Stimulated activated CD4-positive, alpha-beta T cell treated with anti-CD3 and anti-CD28 coated beads, Interleukin-1b, Interleukin-23, amount 100 ng/mL, for 1 hour (primary cell): ENCODE measurements at regions not wholly inside any gene's neighbourhood (a gene's known extent, or its start where the extent isn't known, plus 50 kb on each side); places are given as distances from the start of the nearest gene placed in this dataset.

Experiments
- DNase-seq, 2 donors: peaks; one replicate each; pipeline ENCODE4 v3.0.0-alpha.2; 2020; ENCODE audit warnings: low read depth in 2 of 2

DNA sequence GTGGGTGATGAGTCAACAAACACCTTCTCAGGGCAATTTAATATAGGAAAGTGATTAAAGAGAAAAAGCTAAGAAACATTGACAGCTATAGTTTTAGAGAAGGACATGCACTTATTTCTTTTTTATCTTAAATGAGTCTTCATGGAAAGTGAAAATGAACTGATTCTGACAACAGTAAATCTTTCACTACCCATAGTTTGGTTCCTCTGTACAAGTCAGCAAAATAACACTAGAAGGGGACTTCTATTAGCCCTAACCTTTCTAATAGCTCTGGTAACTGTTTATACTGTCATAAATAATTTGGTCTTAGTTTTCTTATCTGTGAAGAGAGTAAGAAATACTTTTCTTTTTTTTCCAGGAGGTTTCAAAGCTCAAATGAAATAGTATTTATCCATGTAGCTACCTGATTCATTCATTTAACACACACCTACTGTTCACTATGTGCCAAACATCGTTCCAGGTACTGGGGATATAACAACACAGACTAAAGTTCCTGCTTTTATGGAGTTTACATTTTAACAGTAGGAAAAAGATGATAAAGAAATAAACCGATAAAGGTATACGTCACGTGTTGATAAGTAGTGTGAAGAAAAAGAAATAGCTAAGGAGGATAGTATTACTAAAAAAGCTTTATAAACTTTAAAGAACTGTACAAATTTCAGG, 148.2 kb downstream of the PCSK1 start:
- no peak for DNase-seq

DNA sequence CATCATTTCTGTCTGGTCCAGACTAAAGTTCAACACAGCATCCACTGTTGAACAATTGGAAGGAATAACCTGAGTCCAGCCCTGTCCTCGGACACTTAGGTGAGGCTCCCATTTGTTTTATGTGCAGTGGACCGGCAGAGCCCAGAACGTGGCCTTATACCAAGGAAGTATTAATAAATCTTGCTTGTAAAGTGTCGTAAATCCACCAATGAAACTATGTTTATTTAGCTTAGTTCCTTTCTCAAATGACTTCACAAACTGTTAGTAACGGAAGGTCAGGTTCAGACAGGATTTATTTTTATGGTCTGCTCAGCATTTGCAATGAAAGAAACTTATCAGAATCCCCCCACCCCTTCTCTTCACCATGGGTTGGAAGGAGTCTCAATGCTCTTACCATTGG, 149.5 kb downstream of the PCSK1 start:
- DNase-seq, result no peak

DNA sequence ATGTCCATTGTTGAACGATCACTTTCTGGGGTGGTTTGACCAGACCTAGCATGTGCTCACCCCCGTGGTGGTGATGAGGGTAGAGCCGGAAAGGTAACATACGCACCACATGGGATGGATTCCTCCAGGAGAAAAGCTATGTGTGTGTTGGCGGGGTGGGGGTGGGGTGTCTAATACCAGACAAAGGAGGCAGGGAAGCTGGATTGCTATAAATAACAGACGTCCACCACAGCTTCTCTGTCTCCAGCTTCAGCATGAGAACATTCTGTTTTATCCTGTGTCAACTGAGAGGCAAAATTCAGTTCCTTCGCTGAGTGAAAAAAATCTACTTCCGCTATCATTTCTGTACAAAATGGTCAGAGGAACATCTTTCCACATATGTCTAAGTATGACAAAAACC, 151.0 kb downstream of the PCSK1 start:
- no peak for DNase-seq

DNA sequence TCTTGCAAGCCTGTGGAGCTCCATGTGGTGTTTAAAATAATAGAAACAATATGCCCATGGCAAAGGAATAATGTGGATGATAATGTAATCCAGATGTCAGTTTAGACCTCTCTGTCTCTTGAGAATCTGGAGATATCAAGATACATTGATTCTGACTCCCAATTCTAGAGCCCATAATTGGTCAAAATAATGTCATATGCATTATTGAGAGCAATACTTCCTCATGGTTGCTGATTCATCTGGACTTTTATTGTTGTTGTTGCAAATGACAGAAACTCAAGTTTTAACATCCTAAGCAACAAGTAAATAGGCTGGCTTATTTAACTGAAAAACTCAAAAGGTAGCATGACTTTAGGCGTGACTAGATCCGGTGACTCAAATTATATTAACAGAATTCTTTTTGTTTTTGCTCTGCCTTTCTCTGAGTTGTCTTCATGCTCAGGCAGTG, 152.1 kb downstream of the PCSK1 start:
- no peak for DNase-seq

DNA sequence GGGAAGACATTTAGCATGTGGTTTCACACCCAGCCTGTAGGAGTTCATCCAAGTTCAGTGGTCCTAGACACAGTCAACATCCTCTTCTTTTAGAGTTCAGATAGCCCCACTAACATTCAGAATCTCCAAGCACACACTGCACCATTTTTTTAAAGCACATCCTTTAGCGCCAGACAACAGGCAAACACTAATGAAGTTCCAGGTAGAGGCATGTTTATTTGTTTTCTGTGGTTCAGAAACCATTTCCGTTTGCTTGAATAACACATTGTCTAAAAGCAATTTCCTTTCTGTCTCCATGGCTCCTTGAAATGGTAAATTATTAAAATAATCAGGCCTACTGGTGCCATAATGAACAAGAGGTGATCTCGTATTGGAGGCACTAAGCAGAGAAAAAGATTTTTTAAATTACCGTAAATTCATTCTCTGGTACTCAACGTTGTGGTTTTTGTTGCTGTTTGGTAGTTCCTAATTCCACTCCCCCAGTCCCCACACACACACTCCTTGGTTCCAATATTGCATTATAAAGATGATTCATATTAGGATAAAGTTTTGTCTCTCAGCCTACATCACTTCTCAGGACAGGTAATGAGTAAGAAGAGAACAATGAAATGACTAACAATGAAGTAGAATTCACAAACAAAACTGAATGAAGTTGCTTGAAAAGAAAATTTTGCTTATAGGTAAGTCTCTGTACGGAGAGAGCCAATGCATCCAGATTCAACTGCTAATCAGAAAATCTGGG, 153.1 kb downstream of the PCSK1 start:
- DNase-seq, result no peak

DNA sequence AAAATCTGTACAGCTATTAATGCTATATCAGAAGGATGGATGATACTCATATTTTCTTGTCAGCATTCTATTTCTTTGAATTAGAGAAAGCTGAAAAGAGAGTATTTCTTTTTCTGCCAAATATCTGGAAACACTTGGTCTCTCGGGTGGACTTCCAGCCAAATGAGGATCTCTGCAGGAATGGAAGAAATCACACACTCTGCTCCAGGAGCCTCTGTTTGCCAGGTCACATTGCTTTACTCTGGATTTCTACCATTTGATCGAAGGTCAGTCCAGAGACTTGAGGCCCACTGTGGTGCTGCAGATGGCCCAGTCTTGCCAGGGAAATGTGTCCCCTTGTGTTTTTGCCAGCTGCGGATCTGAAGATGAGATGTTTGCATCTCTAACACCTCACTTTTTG, 154.1 kb downstream of the PCSK1 start:
- no peak for DNase-seq

DNA sequence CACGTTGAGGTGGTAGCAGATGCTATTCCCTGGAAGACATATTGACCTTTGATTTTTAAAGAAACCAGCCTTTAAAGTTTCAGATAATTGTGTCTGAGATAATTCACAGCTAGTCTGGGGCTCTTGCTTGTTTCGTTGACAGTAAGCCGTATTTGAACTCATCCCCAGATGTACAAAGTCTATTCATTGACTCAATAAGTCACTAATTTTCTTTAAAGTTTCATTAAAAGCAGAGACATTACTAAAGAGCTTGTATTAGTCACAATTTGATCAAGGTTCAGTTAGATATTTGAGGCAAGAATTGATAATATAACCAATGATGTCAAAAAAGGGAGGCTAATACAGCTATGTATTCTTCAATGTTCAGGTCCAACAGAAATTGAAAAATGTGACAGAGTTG, 158.0 kb downstream of the PCSK1 start:
- DNase-seq, result no peak

DNA sequence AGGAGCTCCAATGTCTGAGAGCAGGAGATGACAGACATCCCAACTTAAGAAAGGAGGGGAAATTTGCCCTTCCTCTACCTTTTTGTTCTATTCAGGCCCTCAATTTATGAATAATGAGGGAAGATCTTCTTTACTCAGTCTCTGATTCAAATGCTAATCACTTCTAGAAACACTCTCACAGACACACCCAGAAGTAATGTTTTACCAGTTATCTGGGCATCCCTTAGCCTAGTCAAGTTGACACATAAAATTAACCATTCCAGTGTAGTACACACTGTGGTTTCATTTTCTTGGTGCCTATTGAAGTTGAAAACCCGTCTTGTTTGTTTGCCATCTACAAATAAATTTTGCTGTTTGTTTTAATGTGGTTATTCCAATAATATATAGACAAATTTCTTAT, 167.6 kb downstream of the PCSK1 start:
- DNase-seq, result no peak

DNA sequence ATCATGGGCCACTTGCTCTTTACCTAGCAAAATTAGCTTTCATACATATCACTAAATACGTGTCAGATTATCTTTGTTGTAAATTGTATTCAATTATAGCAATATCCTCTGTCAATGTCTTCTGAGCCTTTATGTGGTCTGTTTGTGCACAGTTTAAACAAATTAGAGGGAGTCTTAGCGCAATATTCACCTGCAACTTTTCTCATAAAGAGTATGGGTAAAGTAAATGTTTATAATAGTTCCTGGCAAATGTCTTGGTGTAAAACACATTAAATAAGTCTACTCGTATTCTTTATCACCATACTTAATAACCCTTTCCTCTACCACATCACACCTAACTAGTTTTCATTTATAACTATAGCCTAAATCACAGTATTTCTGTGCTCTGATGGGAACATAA, 169.0 kb downstream of the PCSK1 start:
- no peak for DNase-seq

DNA sequence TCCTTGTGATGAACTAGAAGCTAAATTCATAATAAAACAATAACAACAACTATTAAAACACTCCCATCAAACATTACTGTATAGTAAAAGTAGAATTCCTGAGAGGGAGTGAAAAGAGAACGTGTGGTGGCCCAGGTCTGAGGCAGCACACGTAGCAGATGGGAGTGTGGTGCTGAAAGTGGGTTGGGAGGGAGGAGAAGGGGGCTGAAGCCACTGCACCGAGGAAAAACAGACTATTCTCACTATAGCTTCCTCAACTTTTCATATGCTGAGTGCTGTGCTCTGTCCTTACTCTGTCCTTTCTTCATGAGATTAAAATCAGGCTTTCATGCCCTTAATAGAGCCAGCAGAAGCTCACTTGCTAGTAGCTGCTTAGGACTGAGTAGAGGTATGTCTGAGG, 170.9 kb downstream of the PCSK1 start:
- DNase-seq, result no peak

DNA sequence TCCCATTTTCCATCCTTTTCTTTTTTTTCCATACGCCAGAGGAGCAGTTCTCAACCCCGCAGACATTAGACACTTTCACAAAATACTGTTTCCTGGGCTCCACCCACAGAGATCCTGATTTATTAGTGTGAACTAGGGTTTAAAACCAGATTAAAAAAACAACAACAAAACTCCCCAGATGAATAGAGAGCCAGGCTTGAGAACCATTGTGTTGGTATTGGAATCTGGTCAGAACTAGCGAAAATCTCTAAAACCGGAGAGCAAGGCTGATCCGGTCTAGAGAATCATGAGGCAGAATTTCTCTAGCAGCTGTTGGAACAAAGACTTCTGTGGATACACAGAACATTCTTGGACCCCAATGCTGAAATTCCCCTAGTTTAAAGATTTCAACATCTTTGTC, 173.0 kb downstream of the PCSK1 start:
- DNase-seq, result no peak

DNA sequence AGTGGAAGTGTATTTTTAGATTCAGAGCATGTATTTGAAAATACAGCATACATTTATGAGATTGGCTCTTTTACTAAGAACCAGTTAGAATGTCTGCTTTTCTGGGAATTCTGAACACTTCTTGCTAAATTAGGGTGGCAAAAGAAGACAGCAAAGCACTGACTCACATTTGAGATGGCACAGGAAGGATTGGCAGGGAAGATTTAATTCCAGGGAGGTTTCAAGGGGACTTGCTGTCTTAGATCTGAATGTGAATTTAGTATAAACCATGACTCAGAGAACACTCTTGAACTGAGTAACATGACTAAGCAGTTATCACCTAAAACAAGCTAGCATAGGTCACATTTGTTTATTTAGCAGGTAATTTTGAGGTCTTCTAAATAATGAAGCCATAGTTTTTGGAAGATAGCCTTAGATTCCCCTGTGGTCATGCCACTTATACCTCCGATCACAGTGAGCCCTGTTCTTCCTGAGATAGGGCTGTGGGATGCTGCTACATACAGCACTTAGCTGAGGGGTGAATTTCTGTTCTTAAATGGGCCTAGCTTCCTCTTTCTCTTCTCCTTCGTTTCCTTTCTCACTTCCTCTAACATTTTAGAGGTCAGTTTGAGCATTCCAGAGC, 173.8 kb downstream of the PCSK1 start:
- DNase-seq, result no peak

DNA sequence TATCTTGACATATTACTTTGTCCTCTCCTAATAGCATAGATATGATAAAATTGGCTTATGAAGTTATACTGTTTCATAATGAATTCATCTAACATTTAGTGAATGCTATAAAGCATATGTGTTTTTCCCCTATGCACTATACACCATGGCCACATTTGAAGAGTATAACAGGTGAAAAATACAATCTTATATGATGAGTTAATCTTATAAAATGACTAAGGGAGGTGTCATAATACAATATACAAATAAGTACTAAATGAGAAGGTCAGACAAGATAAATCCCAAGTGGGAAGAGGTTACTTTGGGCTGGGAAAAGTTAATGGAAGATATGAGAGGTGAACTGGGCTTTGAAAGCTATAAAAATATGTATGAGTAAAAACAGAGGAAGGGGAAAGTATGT, 174.4 kb downstream of the PCSK1 start:
- no peak for DNase-seq

DNA sequence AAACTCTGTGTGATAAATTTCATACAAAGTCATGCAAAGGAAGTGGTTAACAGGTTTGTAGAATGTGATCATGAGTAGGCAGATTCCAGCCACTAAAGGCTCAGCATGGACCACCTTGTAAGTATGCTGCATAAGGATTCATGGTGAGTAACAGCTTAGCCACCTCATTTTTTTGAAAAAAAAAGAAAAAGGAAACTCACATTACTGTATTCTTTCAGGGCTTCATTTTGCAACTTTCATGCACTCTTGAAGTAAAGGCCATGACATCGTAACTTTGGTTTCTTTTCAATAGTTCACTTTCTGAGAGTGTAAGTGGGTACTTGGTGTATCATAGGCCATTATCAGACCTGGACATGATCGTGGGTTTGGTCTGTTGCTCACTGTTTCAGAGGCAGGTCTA, 175.1 kb downstream of the PCSK1 start:
- no peak for DNase-seq

DNA sequence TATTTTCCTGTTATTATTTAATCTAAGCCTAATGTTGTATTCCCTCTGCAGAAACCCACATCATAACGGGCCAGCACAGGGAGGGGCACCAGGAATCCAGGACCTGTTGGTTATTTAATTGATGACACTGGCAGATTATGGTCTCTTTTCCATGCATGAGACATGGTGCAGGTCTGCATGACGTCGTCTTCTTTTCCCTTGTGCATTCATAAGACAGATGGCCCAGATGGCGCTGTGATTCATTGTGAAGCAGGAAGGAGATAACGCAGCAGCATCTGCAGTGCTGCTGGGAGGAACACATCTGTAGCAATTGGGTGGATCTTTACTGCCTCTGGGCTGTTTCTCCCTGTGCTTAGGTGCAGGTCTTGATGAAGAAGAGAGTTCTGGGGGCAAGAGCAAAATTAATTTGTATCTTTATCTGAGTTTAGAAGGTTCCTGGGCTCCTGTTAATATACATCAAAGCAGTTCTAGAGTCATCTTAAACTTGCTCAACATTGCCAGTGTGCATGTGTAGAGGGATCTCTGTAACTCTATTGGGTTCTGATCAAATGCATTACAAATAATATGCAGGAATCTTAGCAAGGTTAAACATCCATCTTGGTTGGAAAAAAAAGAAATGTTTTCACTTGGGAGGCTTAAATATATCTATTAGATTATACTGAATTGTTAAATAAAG, 176.1 kb downstream of the PCSK1 start:
- no peak for DNase-seq

DNA sequence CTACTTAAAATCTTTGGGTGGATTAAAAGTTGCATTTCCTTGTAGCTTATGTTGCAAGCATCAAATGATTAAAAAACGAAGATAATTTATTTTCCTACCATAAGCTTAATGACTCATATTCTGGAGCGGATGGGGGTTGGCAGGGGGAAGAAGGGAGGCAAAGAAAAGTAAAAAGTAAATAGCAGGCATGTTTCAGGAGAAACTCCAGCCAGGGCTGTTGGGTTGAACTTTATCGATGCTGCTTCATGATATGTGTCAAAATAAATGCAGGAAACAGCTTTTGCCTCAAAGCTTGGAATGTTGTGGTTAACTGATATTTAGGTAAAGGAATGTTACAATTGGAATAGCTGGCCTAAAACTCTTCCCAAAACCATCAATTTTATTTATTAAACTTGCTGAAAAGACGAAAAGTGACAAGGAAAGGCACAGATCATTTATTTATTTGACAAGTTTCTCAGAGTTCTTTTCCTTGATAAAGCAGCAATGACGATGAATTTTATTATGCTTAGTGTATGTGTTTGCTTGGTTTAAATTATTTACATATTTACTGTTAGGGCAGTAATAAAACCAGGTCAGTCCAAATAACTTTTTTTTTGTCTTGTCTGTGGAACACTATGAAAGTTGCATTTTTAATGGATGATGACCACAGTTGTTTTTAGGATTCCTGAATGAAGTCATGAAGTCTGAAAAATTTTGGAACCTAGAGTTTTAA, 177.9 kb downstream of the PCSK1 start:
- no peak for DNase-seq

DNA sequence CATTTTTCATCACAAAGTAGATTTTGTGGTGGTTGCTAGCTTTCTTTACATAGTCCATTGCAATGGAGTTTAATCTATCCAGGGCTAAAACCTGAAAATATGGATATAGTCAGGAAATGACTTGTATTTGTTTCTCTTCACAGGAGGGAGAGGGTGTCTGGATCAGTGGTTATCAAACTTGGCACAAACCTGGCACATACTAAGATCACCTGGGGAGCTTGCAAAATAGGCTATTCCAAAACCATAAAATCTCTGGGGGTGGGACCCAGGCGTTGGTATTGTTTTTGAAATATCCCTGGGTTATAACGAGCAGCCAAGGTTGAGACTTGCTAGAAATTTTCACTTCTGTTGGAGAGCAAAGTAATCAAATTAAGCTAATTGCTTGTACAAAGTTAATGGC, 179.9 kb downstream of the PCSK1 start:
- no peak for DNase-seq

DNA sequence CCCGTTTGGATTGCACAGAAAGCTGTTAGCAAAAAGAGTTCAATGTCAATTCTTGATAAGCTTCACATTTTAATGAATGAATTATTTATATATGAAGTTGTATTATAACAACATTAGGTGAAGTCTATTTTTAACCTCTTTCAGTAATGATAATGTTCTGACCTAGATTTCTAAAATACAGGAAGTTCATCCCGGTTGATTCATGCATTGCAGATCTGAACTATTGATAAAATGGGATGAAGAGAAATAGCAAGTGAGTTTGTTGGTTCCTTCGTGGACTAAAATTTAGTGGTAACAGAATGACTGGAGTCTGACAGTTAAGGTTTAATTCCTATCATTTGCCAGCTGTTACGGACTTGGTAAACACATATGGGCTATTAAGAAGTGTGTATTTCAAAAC, 180.5 kb downstream of the PCSK1 start:
- DNase-seq, result no peak

DNA sequence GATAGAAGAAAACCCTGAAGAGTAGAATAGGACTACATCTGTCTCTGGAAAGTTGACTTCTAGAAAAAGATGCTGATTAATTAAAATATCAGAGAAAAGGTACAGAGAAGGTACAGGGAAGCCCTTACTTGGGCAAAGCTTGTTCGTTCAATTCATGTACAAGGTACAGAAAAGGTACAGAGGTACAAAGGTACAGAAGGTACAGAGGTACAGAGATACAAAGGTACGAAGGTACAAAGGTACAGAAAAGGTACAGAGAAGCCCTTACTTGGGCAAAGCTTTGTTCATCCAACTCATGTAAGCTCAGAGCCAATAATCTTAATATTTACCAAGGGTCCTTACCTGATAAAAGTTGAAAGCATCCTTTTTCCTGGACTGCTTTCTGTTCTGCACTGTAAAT, 182.3 kb downstream of the PCSK1 start:
- DNase-seq, result no peak

DNA sequence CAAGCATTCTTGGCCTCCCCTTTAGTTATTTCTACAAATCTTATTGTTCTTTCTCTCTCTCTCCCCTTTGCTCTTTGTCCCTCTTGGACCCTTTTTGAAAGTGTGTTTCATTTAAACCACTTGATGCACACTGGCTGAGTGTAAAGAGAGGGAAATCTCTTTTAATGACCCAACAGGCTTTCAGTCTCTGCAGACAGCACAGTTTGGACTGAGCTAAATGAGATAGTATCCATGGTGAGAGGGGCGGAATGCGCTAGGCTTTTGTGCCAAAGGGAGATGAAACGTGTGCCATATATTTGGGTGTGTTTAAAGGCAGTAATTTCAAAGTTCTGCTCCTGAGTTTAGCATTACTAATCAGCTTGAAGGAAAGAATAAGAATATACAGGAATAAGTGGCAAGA, 184.9 kb downstream of the PCSK1 start:
- no peak for DNase-seq

DNA sequence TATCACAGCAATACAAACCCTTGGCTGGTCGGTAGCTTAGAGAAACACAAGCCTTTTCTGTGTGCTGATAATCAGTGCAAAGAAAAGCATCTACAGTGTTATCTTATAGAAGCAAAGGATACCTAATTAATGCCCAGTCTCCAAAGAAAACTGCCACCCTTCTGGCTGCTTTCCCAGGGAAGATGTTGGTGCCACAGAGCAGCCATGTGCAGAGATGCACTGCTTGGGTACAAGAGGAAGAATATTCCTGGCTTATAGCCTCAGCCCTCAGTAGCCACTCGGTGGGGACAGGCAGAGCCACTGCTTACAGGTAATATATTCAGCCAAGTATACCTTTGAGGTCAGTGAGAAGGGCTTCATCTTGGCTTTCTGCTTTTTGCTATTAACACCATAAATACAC, 185.3 kb downstream of the PCSK1 start:
- DNase-seq, result no peak

DNA sequence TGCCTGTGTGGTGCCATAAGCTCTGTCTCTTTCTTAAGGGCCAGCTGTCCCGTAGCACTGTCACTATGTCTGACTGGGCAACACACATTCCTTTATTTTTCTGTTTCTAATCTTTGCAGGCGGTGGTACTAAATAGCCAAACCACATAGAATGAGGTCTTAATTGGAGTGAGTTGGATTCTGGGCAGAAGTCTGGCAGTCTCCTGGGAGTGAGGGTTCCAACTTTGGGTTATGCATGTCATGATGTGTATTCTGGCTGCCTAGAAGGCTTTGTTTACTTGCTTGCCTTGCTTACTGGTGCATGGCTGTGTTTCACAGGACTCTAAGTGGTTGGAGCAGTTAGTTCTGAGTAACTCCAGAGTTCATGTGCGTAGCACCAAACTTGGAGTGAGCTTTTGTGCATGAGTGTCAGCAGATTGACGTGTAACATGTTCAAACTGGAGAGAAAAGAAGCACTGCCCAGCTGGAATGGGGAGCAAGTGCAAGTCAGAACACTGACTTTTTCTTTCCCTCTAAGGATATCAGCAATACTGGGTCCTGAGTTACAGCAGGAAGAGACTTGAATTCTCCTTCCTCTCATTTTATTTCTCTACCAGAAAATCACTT, 185.8 kb downstream of the PCSK1 start:
- no peak for DNase-seq
